ENCODE measurements at regions not wholly inside any gene's neighbourhood (a gene's known extent, or its start where the extent isn't known, plus 50 kb on each side); places are given as distances from the start of the nearest gene placed in this dataset.
"Not testable (repeated sequence)": the region's sequence is repeated elsewhere in the genome, so short reads cannot be mapped to it uniquely, and the experiment has no call there.

GRCh38 chrX:67213686-67214085 is 330.1 kb upstream of the AR start:
- not testable (repeated sequence) for DNase-seq

GRCh38 chrX:67207912-67208311 is 335.9 kb upstream of the AR start:
- DNase-seq = no peak

- DNase-seq = no peak
Observed at GRCh38 chrX:67159437-67159836, 384.4 kb upstream of the AR start.

DNA sequence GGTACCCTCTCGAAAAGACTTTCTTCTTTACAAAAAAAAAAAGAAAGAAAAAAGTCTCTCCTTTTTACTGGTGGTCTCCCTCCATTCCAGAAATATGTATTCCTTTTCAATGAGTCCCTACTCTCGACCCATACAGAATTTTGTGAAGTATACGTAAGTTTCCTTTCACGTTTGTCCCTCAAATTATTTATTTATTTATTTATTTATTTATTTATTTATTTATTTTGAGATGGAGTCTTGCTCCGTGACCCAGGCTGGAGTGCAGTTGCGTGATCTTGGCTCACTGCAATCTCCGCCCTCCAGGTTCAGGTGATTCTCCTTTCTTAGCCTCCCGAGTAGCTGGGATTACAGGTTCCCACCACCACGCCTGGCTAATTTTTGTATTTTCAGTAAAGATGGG is 429.2 kb upstream of the AR start:
- DNase-seq = no peak

DNA sequence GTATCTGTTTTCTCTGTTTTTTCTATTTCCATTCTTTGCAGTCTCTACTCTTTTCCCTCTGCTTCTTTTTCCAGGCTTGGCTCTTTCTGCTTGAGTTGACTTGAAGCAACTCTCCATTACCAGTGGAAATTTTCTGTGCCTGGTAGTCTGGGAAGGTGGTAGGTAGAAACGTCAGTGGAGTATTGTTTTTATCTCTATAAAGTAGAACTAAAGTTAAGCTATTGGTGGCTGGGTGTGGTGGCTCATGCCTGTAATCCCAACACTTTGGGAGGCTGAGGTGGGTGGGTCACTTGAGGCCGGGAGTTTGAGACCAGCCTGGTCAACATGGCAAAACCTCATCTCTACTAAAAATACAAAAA is 438.1 kb upstream of the AR start:
- no peak for DNase-seq

DNA sequence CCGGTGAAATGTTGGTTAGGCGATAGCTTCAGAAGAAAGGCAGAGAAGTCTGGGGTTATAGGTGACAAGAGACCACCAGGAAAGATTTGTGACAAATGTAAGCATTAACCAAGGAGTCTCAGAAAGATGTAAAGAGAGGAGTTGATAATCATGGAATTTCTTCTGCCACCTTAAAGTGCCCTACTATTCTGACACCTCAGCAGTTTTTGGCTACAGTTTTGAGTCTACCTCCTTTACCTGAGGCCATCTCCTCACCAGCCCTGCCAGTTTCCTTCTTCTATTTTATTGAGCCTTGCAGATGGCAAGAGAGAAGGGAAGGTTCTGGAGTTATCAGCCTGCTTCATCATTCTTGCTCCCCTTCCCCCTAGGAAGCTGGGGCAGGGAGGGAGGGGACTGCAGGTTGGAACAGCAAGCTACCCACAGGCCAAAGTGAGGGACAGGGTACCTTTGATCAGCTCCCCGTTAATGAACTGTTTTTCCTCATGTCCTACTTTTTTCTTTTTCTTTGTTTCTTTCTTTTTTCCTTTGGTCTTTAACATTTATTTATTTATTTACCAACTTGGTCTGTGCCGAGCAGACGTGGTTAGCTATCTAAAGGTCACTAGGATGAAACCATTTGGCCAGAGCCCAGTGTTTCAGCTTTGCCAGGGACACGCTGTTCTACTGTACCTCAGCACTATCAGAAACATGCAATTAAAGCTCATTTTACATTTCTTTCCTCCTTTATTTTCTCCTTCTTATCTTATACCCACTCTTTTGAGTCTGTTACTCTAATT is 438.7 kb upstream of the AR start:
- no peak for DNase-seq

DNA sequence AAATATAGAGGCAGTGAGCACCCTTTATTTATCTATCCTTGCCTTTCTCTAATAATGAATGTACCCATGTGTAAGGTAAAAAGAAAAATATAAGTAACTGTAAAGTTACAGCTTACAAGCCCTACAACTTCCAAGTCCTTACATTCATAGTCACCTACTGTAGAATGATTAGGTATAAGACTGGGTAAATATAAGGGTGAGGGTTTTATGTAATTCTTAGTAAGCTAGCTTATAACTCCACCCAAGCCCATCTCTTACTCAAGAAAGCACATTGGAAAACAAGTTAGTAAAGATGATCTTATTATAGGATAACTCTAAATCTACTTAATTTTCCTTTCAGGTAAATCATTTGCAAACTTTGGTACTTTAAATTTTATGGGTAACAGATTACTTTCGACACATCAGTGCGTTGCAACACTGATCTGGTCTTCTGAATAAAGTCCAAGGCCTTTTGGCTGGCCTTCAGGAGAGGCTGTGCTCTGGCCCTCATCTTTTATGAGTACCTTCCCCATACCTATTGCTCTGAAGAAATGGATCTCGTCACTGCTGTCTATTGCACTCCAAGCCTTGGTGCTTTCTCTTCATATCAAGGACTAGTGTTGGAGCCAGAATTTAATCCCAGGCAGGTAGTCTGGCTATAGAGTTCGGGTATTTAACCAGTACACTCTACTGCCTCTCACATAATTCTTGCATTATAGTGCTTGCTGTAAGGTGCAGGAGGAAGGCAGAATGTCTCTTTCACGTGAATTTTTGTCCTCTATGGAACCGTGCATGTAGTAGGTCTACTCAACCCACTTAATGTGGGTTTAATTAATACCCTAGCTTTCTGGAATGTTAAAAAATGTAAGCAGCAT is 443.6 kb upstream of the AR start:
- no peak for DNase-seq

DNA sequence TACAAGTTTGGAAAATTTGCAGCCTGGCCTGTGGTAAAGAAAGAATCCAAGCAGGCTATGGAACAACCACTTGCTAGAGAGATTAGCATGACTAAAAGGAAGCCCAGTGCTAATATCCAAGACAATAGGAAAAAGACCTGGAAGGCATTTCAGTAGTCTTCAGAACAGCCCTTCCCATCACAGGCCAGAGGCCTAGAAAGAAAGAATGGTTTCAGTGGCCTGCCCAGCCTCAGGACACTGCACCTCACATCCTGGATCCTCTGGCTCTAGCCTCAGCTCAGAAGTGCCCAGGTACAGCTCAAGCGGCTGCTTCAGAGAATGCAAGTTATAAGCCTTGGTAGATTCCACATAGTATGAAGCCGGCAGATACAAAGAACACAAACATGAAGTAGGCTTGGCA is 449.8 kb upstream of the AR start:
- DNase-seq = no peak

DNA sequence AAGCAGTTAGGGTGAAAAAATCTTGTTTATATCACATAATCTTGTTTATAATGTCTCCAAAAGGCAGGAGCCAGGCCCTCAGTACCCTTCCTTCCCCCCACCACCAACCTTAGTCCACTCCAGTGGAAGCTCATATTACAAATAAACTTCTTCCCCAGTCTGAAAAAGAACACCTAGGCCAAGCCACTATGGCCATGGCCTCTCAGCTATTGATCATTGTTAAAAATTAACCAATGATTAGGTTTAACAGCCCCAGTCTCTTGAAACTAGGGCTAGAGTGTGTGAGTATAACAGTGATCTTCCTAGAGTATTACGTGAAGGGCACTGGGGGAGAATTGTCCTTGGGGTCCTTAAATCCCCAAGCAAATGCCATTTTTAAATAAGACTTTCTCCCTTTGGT is 411.9 kb upstream of the EDA2R start:
- no peak for DNase-seq

DNA sequence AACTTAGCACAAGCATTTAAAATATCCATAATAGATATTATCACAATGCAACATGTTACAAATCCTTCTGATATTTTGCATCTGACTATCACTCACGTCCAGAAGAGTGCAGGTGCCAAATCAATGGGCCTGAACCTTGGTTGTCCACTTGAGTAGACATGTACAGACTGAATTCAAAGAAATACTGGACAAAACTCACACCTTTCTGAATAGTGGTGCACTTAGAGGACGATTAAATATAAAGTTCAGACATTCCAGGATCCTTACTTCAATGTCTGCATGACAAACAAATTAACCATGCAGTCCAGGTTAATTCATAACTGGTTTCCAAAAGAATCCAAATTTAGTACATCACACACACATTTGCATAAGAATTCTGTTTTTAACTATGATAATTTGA is 406.0 kb upstream of the EDA2R start:
- DNase-seq = no peak

- no peak for DNase-seq
Observed at GRCh38 chrX:67044029-67044653, 405.3 kb upstream of the EDA2R start.

DNA sequence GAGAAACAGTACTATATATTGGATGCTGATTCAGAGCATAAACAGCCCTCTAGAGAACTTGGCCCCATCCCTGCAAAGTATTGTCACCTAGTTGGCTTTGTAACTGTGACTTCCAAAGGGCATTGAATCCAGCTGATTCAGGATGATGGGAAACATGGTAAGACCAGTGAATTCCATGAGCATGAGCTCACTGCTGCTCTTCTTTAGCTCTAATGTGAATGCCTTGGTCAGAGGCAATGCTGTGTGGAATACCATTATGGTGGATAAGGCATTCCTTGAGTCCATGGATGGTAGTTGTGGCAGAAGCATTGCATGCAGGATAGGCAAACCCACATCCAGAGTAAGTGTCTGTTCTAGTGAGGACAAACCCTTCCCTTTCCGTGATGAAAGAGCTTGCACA is 365.6 kb upstream of the EDA2R start:
- no peak for DNase-seq

GRCh38 chrX:66994729-66995128 is 355.9 kb upstream of the EDA2R start:
- DNase-seq = no peak

- DNase-seq = not testable (repeated sequence)
Observed at GRCh38 chrX:66992077-66992476, 353.2 kb upstream of the EDA2R start.

DNA sequence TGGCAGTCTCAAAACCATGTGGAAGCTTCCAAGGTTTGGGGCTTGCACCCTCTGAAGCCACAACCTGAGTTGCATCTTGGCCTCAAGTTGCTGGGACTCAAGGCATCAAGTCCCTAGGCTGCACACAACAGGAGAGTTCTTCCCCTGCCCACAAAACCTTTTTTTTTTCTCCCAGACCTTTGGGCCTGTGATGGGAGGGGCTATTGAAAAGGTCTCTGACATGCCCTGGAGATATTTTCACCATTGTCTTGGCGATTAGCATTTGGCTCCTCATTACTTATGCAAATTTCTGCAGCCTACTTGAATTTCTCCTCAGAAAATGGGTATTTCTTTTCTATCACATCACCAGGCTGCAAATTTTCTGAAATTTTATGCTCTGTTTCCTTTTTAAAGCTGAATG is 349.5 kb upstream of the EDA2R start:
- no peak for DNase-seq

DNA sequence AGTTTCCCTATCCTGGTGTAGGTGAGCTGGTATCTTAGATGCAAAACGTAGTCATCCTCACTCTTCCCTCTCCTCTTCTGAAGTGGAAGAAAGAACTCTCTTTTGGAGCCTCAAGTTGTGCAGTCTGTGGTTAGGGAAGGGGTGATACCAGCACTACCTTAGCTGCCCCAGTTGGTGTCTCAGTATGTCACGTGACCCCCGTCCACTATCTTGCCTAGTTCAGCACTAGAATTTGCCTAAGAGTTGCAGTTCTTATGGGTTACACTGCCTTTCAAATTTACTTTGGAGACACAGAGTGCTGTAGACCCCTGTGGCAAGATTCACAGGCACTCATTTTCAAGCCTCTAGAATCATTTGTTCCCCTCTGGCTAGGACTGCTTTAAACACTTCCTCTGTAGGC is 322.8 kb upstream of the EDA2R start:
- DNase-seq = no peak

- no peak for DNase-seq
Observed at GRCh38 chrX:66931713-66932112, 292.8 kb upstream of the EDA2R start.

- not testable (repeated sequence) for DNase-seq
Observed at GRCh38 chrX:66930516-66930915, 291.6 kb upstream of the EDA2R start.

DNA sequence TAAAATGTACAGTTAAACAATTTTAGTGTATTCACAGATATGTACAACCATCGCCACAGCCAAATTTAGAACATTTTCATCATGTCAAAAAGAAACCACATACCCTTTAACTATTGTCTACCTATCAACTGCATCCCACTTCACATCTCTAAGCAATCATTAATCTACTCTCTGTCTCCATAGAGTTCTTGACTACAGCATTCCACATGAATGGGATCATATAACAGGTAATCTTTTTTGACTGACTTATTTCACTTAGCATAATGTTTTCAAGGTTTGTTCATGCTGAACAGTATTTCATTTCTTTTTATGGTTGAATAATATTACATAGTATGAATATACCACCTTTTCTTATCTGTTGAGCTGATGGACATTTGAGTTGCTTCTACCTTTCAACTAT is 281.4 kb upstream of the EDA2R start:
- DNase-seq = no peak

DNA sequence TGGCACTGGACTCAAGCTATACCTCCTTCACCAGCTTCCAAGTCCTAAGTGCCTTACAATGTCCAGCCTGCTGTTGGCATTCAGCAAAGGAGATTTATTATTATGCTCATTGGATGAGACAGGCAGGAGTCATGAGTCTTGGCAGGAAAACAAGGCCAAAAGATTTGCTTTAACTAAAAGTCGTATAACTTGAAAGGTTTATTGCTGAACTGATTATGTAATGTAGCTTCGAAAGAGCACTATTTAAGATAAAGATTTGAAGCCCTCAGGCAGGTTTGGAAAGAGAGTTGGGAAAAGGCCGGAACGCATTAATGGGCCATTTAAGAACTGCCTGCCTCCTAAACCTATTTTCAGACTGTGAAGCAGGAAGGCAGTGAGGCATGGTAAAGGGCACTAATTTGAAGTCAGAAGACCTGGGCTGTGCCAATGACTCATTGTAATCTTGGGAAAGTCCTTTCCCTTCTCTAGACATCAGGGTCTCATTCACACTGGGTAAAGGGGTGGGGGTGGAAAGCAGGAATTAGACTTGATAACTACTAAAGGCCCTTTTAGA is 280.5 kb upstream of the EDA2R start:
- DNase-seq = no peak

DNA sequence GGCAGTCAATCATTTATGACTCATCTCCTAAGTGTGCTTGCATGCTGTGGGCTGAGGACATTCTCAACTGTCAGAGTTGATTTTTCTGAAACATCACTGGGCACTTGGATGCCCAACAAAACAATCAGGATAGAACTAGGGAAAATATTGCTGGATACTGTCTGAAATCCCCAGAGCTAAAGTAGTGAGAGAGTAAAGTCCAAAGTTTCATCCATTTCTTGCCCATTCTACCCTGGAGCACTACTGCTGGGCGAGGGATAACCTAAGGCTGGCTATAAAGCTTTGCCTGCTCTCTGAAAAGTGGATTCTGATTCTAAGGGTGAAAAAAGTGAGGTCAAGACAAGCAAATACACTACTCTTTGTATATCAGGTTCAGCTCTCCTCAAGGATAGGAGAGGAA is 279.6 kb upstream of the EDA2R start:
- no peak for DNase-seq

DNA sequence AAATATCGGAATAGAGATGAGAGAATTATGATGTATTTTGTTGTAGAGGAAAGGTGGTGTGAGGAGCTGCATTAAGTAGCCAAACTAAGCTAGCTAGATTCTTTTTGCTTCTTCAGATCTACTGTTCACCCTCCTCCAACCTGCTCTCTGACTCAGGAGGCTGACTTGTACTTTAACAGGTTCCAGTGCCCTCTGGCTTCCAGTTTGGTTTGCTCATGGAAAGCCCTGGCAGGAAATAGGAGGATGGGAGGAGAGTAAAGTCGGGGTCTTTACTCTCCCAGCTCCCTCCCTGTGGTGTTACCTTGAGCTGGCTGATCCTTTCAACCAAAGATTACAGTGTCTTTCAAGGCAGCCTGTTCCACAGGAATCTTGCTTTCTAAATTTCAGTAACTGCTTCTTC is 277.0 kb upstream of the EDA2R start:
- no peak for DNase-seq

DNA sequence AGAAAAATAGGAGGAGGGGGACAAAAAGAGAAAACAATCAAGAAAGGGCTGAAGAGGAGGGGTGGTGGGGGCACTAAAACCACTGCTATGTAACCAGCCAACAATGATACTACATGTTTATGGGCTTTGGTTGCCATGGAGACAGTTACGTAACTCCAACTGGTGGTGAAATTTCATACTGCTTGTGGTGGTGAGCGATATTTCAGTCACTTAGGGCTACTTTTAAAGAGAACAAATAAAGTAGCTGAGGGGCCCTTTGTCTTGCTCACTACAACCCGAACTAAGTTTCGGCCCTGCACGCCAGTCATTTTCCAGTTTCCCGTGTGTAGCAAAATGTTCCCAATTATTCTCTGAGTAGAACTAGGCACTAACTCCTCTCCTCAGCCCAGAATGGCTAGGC is 275.2 kb upstream of the EDA2R start:
- DNase-seq = no peak

GRCh38 chrX:66912417-66912816 is 273.5 kb upstream of the EDA2R start:
- DNase-seq = no peak
